ENCODE measurements at regions not wholly inside any gene's neighbourhood (a gene's known extent, or its start where the extent isn't known, plus 50 kb on each side); places are given as distances from the start of the nearest gene placed in this dataset.
"Not testable (repeated sequence)": the region's sequence is repeated elsewhere in the genome, so short reads cannot be mapped to it uniquely, and the experiment has no call there.

GRCh38 chr1:109837852-109838570, 72.6 kb upstream of the CSF1 start:
- no peak for TF ChIP-seq CTCF (IDR thresholded peaks at IDR 0.05)
- H3K4me3 ChIP-seq: no peak overlapping the region
- peaks cover 0 to 12% (median 6%) of the 10 kb centered on the region in 11 donors for H3K9me3 ChIP-seq
- H3K27me3 ChIP-seq: no peaks in the 10 kb centered on the region
- no peak for DNase-seq
- H3K4me1 ChIP-seq: peaks cover 0 to 11% (median 0%) of the 10 kb centered on the region in 9 donors
- ATAC-seq: no peak
- H3K27ac ChIP-seq: no peak overlapping the region
- intact Hi-C loops (cut with DNase I): no loop called here
- no peaks in the 10 kb centered on the region for H3K36me3 ChIP-seq
- WGBS, 2 donors: 94 to 99% methylated on average over 2 of the region's 2 CpGs

- H3K36me3 ChIP-seq; intact Hi-C loops (cut with DNase I); ATAC-seq; H3K27ac ChIP-seq; DNase-seq; H3K27me3 ChIP-seq; H3K4me3 ChIP-seq: not testable (repeated sequence)
- peaks cover 0 to 10% (median 0%) of the 10 kb centered on the region in 9 donors for H3K4me1 ChIP-seq
- 95 to 96% methylated on average over 6 of the region's 6 CpGs for WGBS, 2 donors
- H3K9me3 ChIP-seq: peaks cover 0 to 13% (median 6%) of the 10 kb centered on the region in 11 donors
Observed at GRCh38 chr1:109835645-109836044, 71.9 kb upstream of the EPS8L3 start.

- DNase-seq (no peak), ATAC-seq (no peak)
- intact Hi-C loops (cut with DNase I): no loop called here
- no peaks in the 10 kb centered on the region for H3K36me3 ChIP-seq
- H3K27ac ChIP-seq: no peak overlapping the region
- no peak for TF ChIP-seq CTCF (IDR thresholded peaks at IDR 0.05)
- H3K4me3 ChIP-seq: no peak overlapping the region
- H3K4me1 ChIP-seq: peaks cover 0 to 3% (median 0%) of the 10 kb centered on the region in 9 donors
- H3K9me3 ChIP-seq: peaks cover 0 to 13% (median 6%) of the 10 kb centered on the region in 11 donors
- H3K27me3 ChIP-seq: no peaks in the 10 kb centered on the region
Observed at GRCh38 chr1:109834951-109835350, 71.2 kb upstream of the EPS8L3 start.

- H3K4me3 ChIP-seq: no peak overlapping the region
- no peak overlapping the region for H3K27ac ChIP-seq
- intact Hi-C loops (cut with DNase I): no loop called here
- DNase-seq (no peak), ATAC-seq (no peak)
- H3K4me1 ChIP-seq: no peaks in the 10 kb centered on the region
- H3K27me3 ChIP-seq: no peaks in the 10 kb centered on the region
- TF ChIP-seq CTCF (IDR thresholded peaks at IDR 0.05): no peak
- H3K36me3 ChIP-seq: no peaks in the 10 kb centered on the region
- H3K9me3 ChIP-seq: peaks cover 0 to 9% (median 3%) of the 10 kb centered on the region in 11 donors
- WGBS, 2 donors: 75 to 80% methylated on average over 5 of the region's 5 CpGs
Observed at GRCh38 chr1:109832945-109833344, 69.2 kb upstream of the EPS8L3 start.
